ENCODE measurements at regions not wholly inside any gene's neighbourhood (a gene's known extent, or its start where the extent isn't known, plus 50 kb on each side); places are given as distances from the start of the nearest gene placed in this dataset.

- DNase-seq (ENCODE audit: extremely low read depth, low read depth), result no peak
These were observed 68.4 kb upstream of the VSTM2B start for GRCh38 chr19:29457413-29457812.

- peak; percentile 12 for DNase-seq (ENCODE audit: extremely low read depth, low read depth)
These were observed 57.9 kb upstream of the VSTM2B start for GRCh38 chr19:29467824-29468401.

- DNase-seq (ENCODE audit: extremely low read depth, low read depth), result no peak
These were observed 50.3 kb upstream of the VSTM2B start for GRCh38 chr19:29475469-29475868.

Data from NCI-H460 (cell line).